GM21723 (cell line): ENCODE measurements at regions not wholly inside any gene's neighbourhood (a gene's known extent, or its start where the extent isn't known, plus 50 kb on each side); places are given as distances from the start of the nearest gene placed in this dataset.
"Not testable (repeated sequence)": the region's sequence is repeated elsewhere in the genome, so short reads cannot be mapped to it uniquely, and the experiment has no call there.

ENCODE experiments used
- ATAC-seq: cut with Tn5 transposase; IDR thresholded peaks from one replicate; pipeline ENCODE4 v1.9.1; 2021; ENCODE audit warnings: mild to moderate bottlenecking, moderate library complexity; ENCODE audit not compliant: unreplicated experiment

DNA sequence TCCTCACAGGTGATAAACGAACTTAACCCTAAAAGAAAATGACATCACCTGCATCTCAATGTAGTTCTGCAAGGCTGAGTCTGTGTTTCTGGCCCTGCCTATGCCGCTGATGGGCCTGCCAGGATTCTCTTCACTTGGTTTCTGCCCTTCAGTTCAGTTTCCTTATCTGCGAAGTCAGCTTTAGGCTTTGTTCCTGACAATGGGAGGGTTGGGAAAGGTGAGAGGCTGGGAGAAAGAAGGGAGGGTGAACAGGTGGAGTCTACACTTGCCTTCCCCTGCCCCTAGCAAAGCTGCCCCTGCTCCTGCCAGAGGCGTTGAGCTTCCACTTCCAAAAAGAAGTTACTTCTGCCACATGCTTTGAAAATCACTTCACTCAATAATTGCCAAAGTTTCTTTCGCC lies 124.0 kb upstream of the APCDD1 start:
- no peak for ATAC-seq

DNA sequence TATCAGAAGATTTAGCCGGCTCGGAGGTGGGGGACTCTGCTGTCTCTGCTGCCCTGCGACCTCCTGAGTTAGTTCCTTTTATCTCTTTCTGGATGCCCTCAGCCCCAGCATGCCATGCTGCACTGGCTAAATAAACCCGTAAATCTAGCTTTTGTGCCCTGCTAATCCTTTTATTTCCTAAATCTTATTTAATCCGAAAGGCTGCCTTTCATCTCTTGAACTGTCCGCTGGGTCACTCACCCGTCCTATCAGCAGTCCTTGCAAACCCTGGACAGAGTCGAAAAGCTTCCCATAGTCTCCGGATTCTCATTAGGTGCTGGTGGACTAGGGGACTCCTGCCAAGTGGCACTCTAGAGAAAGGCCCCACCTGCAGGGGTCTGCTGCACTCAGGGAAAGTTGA lies 122.0 kb upstream of the APCDD1 start:
- no peak for ATAC-seq

DNA sequence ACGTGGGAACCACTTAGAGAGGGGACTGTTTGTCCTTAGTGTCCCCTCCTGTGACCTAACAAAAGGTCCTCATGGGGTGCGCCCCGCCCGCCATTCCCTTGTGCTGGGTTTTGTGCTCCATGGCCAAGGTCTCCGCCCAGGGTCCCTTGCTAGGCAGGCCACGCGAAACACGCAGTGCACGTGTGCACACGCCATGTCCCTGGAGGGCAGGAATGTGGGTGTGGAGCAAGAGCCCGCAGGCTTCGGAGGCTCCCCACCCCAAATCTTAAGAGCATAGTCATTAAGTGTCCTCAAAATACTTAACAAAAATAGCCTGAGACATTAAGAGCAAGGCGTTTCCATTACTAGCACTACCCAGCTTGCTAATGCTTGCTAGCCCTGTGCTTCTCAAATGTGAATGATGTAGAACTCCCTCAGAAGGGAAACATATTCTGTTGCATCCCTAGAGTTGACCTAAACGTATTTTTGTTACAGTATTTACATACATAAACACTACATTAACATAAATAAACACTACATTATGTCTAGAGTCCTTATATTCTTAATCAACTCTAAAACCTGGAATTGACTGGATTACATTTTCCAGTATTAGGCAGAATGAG lies 117.6 kb upstream of the APCDD1 start:
- ATAC-seq = no peak

DNA sequence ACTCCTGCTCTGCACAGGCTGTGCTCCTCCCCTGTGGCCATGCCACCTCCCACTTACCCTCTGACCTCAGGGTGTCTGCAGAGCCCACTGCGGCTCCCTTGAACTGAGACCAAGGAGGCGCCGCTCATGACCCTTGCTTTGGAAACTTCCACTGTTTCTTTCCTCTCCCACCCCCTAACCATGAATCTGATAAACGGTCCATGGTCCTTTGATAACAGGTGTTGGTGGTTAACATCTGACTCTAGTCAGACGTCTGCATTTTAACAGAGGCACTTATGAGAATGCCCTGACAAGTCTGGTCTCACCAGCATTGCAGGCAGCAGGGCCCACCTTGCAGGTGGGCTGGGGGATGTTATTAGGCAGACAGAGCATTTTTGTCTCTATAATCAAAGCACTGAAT lies 113.6 kb upstream of the APCDD1 start:
- ATAC-seq = no peak

DNA sequence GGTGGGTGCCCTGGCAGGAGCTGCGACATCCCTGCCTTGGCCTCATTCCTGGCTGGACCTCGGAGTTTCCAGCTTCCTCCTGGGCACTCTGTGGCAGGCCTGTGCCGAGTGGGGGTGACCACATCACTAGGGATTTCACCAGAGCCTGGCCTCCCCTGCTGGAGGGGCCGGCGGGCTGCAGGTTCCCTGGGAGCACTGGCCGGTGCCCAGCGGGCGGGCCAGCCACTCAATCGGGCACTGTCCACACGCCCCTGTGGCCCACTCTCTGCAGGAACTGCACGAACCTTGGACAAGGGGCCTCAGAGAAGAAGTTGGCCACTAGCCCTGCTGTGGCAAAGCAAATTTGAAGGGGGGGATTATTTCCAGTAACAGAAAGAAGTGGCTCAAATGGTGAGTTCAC lies 110.7 kb upstream of the APCDD1 start:
- no peak for ATAC-seq

DNA sequence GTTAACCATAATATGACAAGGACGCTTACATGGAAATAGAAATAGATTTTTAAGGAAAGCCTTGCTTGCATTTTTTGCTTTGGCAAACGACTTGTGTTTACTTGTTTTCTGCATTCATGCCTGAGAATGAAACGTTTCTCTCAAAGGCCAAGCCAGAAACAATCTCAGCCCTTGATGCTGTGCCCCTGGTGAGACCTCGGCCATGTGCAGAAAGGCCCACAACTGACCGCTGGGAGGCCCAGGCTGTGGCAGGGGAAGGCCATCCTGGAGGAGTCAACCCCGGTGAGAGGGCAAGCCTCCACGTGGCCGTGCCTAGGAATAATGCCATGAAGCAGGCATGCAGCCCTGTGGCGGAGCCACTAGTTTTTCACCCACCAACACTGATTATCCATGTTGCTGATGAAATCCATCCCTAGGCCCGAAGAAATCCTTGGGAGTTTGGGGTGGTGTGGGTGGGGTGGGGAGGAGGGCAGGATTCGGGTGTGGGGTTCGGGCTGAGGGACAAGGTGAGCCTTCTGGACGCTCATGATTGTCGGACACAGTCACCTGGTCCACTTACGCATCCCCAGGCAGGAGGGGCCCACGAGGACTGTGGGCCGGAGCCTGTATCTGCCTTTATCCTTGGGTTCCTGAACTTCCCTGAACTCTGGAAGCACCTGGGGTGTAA lies 107.6 kb upstream of the APCDD1 start:
- no peak for ATAC-seq

DNA sequence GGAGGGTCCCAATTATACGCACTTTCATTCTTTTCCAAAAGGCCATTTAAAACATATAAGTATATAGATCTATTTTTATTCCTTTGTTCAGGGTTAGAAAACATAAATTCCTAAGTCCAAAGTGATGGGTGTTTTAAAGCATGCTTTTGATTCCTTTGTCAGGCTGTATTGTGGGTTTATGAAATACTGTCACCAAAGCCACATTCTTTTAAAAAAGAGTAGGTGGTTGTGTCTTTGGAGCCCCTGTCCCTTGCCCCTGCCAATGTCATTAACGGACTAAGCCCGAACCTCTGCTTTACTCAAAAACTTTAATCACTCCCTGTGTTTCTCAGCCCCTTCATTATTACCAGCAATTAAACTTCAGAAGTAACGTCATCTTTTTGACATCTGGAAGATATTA lies 104.9 kb upstream of the APCDD1 start:
- no peak for ATAC-seq

DNA sequence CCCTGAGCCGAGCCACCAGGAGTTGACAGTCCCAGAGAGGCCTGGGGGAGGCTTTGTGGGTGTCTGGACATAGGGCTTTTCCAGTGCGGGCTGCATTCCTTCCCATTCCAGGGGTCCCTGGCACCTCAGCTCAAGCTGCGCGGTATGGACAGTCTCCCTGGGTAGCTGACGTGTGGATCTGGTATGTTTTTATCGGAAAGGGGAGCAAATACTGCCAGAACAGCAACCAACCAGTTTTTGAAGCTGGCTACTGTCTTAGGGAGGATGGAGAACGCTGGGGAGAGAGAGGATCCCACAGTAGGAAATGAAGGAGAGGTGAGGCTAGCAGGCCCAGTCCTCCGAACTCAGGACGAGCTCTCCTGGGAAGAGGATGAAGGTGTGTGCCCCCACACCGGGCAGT lies 103.8 kb upstream of the APCDD1 start:
- no peak for ATAC-seq

DNA sequence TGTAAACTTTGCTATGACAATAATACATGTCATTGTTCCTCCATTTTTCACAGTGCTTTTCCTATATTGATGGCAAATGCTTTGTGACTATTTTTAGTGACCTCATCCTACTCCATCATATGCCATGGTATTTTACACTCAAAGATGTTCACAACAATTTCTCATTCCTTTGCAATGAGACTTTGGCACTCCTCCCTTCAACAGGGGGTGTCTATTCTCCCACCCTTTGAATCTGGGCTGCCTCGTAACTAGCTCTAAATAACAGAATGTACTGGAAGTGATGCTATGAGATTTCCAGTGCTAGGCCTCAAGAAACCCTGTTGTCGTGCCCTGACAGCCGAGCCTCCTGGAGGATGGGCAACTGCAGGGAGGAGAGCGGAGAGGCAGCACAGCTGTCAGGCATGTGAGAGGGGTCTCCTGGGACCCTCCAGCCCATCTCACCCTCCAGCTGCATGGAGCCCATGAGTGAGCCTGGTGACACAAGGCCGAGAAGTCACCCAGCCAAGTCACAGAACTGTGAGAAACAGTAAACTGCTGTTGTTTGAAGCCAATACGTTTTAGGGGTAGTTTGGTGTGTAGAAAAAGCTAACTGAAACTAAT lies 103.1 kb upstream of the APCDD1 start:
- ATAC-seq = no peak

DNA sequence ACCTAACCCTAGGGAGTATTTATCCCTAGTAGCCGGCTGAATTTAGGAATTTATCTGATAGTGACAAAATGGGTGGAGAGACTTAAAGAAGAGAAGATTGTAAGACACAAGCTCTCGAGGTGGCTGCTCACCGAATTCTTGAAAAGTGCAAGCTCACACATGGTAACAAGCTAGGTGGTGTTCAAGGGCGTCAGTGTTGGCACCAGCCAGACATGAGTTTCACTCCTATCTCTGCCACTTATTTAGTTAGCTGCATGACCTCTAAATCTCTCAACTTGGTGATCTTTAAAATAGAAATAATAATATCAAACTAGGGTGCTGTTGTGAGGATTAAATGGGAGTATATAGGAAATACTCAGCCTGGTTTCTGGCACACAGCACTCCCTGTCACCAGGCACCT lies 102.6 kb upstream of the APCDD1 start:
- ATAC-seq = no peak

DNA sequence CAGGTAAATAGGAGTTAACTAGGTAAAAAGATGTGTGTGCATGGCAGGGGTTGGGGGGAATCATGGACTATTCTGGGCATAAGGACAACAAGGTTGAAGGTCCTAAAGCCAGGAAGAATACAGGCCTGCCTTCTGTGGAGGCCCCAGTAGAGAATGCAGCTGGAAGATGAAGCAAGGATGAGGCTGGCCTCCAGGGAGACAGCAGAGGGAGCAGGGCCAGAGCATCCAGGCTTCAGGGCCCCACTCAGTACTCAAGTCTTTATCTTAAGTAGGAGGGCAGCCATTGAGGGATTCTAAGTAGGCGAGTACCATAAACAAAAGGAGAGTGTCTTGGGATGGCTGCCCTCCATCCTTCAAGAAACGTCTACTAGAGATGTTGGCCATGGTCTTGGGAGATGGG lies 101.8 kb upstream of the APCDD1 start:
- no peak for ATAC-seq

DNA sequence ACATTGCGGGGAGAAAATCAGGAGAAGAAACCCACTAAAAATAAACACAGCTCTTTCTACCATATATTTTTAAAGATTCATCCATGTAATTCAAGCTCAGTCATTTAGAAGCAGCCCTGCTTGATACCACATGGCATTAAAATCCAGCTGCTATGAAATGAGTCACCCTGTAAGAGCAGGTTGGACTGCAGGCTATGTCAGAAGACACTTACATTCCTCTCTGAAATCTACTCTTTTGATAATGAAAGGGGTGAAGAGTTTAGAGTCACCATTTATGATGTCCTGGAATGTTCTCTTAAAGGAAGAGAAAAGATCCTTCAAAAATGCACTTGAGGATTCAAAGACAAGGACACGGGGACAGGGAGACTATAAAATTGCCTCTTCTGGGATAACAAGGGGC lies 100.6 kb upstream of the APCDD1 start:
- ATAC-seq = no peak

DNA sequence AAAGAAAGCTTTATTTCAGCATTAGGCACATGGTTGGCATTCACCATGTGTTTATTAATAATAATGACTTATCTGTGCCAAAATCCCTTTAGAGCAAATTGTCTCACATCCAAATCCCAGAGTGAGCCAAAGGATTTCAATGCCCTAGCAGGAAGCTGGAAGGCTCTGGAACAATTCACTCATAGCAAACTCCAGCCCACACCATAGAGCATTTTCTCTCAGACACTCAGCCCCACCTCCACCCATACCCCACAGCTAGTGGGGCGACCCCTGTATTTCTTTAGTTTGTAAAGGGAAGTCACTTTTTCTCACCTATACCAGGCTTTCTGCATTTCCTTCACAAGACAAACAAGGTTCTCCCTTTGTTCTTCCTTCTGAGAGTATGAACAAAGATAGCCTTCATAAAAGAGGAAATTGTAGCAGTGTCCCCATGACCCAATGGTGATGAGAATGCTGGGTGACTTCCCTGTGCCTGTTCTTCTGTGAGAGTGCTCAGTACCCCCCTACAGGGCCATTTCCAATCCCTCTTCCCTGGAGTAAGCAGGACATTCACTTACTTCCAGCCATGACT lies 100.1 kb upstream of the APCDD1 start:
- no peak for ATAC-seq

DNA sequence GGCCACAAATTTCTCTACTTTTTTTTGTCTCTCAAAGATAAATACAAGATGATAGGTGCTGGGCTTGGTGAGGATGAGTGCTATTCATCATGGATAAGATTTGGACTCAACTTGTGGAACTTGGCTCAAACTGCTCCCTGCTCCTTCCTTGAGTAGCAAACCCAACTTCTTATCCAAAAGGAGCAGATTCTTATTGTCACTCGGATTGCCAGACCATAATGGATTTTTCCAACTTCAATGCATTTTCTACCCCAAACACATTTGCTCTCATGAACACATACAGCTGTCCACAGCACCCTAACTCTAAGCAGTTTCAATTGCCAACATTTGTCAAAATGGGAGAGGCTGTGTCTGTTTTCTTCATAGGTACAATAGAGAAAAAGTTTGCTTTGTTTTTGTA lies 99.5 kb upstream of the APCDD1 start:
- no peak for ATAC-seq

DNA sequence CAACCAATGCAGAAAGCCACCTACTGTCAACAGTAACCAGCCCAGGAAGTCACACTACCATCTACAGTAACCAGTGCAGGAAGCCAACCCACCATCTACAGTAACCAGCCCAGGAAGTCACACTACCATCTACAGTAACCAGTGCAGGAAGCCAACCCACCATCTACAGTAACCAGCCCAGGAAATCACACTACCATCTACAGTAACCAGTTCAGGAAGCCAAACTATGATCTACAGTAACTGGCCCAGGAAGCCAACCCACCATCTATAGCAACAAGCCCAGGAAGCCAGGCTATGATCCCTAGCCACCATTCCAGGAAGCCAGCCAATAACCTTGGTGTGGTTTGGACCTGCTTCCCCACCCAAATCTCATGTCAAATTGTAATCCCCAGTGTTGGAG lies 97.4 kb upstream of the APCDD1 start:
- not testable (repeated sequence) for ATAC-seq

DNA sequence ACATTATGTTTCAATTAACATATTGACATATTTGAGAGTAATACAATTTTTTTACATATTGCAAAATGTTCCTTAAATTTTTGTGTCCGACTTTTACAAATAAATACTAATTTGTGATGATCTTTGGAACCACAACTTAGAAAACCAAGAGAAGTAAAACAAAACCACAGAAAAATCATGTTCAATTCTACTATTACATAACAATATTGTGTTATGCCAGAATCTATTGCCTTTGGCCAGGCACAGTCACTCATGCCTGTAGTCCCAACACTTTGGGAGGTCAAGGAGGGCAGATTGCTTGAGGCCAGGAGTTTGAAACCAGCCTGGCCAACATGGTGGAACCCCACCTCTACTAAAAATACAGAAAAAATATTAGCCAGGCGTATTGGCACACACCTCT lies 92.8 kb upstream of the APCDD1 start:
- no peak for ATAC-seq

DNA sequence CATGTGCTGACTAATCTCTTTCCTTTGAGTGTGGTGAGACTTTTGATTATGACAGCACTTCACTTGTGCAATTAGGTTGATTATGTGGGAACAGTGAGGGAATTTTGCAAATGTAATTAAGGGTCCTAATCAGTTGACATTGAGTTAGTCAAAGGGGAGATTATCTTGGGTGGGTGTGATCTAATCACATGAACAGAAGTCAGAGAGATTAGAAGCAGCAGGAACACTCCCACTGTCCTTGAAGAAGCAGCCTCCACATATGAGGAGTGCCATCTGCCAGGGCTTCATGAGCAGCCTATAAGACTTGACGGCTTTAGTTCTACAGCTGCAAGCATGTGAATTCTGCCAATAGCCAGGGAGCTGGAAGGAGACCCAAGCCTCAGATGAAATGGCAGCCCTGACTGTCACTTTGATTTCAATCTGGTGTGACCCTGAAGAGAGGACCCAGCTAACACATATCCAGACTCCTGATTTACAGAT lies 89.4 kb upstream of the APCDD1 start:
- no peak for ATAC-seq

DNA sequence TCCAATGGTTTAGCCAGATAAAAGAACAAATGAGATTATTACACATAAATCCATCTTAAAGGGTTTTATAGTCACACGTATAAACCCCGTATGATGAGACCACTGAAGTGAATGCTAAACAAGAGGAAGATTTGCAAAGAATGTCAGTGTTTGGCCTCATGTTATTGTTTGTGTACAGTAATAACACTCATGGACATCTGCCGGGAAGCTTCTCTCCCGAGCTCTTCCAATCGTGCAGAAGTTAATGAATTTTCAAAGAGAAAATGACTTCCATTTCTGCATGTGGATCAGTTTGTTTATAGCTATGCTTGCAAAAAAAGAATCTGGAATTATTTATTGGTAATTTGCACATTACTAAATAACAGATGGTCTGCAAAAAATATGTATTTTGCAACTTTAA lies 88.5 kb upstream of the APCDD1 start:
- ATAC-seq = no peak

DNA sequence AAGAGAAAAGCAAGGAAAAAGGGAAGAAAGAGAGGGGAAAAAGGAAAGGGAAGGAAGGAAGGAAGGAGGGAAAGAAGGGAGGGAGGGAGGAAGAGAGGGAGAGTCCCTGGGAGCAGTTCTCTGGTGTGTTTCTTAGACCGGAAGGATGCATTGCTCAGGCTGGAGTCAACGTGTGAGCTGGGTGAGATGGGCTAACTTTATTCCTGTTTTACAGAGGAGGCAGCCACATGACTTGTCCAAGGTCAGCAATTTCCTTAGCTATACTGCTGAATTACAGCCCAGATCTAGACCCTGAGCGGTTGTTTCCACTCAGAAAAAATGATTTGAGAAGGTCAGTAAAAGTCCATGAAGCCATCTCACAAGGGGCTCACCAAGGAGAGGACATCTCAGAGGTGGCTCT lies 86.6 kb upstream of the APCDD1 start:
- no peak for ATAC-seq

DNA sequence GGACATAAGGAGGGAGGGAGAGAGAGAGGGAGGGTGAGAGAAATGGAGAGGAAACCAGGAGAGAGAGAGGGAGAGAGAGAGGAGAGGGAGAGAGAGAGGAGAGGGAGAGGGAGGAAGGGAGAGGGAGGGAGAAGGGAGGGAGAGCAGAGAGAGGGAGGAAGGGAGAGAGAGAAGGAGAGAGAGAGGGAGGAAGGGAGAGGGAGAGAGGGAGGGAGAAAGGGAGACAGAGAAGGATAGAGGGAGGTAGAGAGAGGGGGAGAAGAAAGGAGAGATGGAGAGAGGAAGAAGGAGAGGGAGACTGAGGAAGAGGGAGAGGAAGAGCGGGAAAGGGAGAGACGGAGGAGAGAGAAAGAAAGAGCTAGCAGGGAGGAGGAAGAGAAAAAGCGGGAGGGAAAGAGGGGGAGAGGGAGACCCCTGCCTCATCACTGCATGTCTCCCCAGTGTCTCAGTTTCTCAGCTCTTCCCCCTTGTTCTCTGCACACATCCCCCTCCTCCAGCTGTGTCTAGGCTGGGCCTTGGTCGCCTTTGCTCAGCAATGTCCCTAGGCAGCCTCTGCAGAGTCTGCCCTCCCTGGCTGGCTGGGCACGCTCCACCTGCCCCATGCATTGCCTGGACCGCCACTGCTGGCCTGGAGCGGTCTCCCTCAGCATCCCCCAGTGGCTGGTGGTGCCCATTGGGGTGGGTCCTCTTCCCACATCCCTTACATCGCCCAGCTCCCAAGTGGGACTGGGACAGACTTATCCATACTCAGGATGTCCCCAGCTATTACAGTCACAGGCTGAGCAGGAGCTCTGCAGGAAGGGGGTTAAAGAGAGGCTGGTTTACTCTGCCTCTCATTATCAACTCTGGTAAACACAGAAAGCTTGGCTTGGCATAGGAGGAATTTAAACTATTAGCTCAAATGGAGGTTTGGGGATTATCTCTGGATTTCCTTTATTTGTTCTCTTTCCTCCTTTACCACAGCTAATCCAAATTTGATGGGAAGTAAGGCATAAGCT lies 85.7 kb upstream of the APCDD1 start:
- ATAC-seq = no peak

DNA sequence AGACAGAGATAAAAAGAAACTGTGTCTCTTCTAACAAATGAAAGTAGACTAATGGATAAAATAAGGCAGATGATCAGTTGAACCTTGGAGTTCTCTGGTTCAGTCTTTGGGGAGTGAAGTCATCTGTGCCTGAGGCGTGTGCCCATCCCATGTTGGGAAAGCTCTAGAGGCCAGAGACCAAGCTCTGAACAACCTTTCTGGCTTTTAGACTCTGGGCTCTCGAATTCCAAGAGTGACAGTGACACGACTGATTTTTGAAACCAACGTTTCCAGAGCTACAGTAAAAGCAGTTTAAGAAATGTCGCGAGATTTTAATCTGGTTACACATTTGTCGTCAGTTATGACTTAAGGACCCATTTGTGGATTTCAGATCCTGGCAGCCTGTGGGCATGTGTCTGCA lies 83.7 kb upstream of the APCDD1 start:
- ATAC-seq = no peak
